ENCODE measurements at regions not wholly inside any gene's neighbourhood (a gene's known extent, or its start where the extent isn't known, plus 50 kb on each side); places are given as distances from the start of the nearest gene placed in this dataset.

- CTCF ChIA-PET = no interaction called here
- POLR2A ChIA-PET (ENCODE audit: low non-redundant PET) = no interaction called here
- TF ChIP-seq CTCF (conservative IDR thresholded peaks at IDR 0.05; ENCODE audit: low read depth) = no peak
- DNase-seq (ENCODE audit: low spot score) = no peak
- H3K27ac ChIP-seq = no peak overlapping the region
These were observed 489.4 kb upstream of the PCDH20 start for GRCh38 chr13:61905054-61905453.

GRCh38 chr13:61901946-61902541 lies 486.4 kb upstream of the PCDH20 start:
- POLR2A ChIA-PET (ENCODE audit: low non-redundant PET) = no interaction called here
- no peak for TF ChIP-seq CTCF (conservative IDR thresholded peaks at IDR 0.05; ENCODE audit: low read depth)
- CTCF ChIA-PET = no interaction called here

GRCh38 chr13:61900033-61900432 lies 484.4 kb upstream of the PCDH20 start:
- no peak for TF ChIP-seq CTCF (conservative IDR thresholded peaks at IDR 0.05; ENCODE audit: low read depth)
- no peak for DNase-seq (ENCODE audit: low spot score)
- no peak overlapping the region for H3K27ac ChIP-seq
- POLR2A ChIA-PET (ENCODE audit: low non-redundant PET) = no interaction called here
- CTCF ChIA-PET = no interaction called here

More at GRCh38 chr13:61901946-61902541, 486.4 kb upstream of the PCDH20 start:
- no peak overlapping the region for H3K27ac ChIP-seq
- DNase-seq (ENCODE audit: low spot score) = no peak

- ChIA-PET POLR2A (ENCODE audit: low non-redundant PET) (no interaction called here), CTCF (no interaction called here)
- DNase-seq (ENCODE audit: low spot score) = no peak
- H3K27ac ChIP-seq = no peak overlapping the region
- TF ChIP-seq CTCF (conservative IDR thresholded peaks at IDR 0.05; ENCODE audit: low read depth) = no peak
These were observed 482.6 kb upstream of the PCDH20 start for GRCh38 chr13:61898207-61898606.

GRCh38 chr13:61891401-61891800 lies 475.8 kb upstream of the PCDH20 start:
- no peak for DNase-seq (ENCODE audit: low spot score)
- TF ChIP-seq CTCF (conservative IDR thresholded peaks at IDR 0.05; ENCODE audit: low read depth) = no peak
- POLR2A ChIA-PET (ENCODE audit: low non-redundant PET) = no interaction called here
- CTCF ChIA-PET = no interaction called here
- no peak overlapping the region for H3K27ac ChIP-seq

GRCh38 chr13:61884830-61885229 lies 469.2 kb upstream of the PCDH20 start:
- ChIA-PET CTCF (no interaction called here), POLR2A (ENCODE audit: low non-redundant PET) (no interaction called here)
- DNase-seq (ENCODE audit: low spot score) = no peak

More at GRCh38 chr13:61884830-61885229, 469.2 kb upstream of the PCDH20 start:
- no peak overlapping the region for H3K27ac ChIP-seq
- TF ChIP-seq CTCF (conservative IDR thresholded peaks at IDR 0.05; ENCODE audit: low read depth) = no peak
